Astrocyte of the spinal cord (primary cell): ENCODE measurements at regions not wholly inside any gene's neighbourhood (a gene's known extent, or its start where the extent isn't known, plus 50 kb on each side); places are given as distances from the start of the nearest gene placed in this dataset.

ENCODE experiments used
- DNase-seq: peaks from one replicate; pipeline ENCODE4 v3.0.0; 2011; ENCODE audit warnings: low read depth, low spot score
- H3K4me3 ChIP-seq: 2 replicates; pipeline ENCODE4 v1.5.1; 2011; ENCODE audit warnings: low read depth, mild to moderate bottlenecking, low read length, moderate library complexity
- CTCF ChIP-seq: IDR thresholded peaks from 2 replicates; pipeline ENCODE4 v1.5.1; 2012; ENCODE audit warnings: low read depth, mild to moderate bottlenecking, low read length, inconsistent platforms
- in situ Hi-C: cut with HindIII; loops from 2 replicates; pipeline ENCODE4 v1.10.0; 2017; ENCODE audit warnings: low sequenced_read_pairs

GRCh38 chr1:70627910-70628309 lies 216.8 kb downstream of the CTH start:
- in situ Hi-C loops = no loop called here
- H3K4me3 ChIP-seq = no peak overlapping the region
- no peak for DNase-seq
- no peak for TF ChIP-seq CTCF

- TF ChIP-seq CTCF = no peak
- H3K4me3 ChIP-seq = no peak overlapping the region
- DNase-seq = no peak
- in situ Hi-C loops = no loop called here
Measured at GRCh38 chr1:70628973-70629372, 217.9 kb downstream of the CTH start.

- DNase-seq = no peak
- no peak overlapping the region for H3K4me3 ChIP-seq
- no peak for TF ChIP-seq CTCF
- in situ Hi-C loops = no loop called here
Measured at GRCh38 chr1:70633004-70633403, 221.9 kb downstream of the CTH start.

- TF ChIP-seq CTCF = no peak
- in situ Hi-C loops = no loop called here
- no peak for DNase-seq
- no peak overlapping the region for H3K4me3 ChIP-seq
Measured at GRCh38 chr1:70635868-70636267, 224.8 kb downstream of the CTH start.

GRCh38 chr1:70641868-70642267 lies 230.8 kb downstream of the CTH start:
- no peak for TF ChIP-seq CTCF
- no peak overlapping the region for H3K4me3 ChIP-seq
- no peak for DNase-seq
- in situ Hi-C loops = no loop called here

- TF ChIP-seq CTCF = no peak
- H3K4me3 ChIP-seq = no peak overlapping the region
- DNase-seq = no peak
- in situ Hi-C loops = no loop called here
Measured at GRCh38 chr1:70656361-70656760, 245.3 kb downstream of the CTH start.

GRCh38 chr1:70659891-70660290 lies 248.8 kb downstream of the CTH start:
- DNase-seq = no peak
- no peak for TF ChIP-seq CTCF
- in situ Hi-C loops = no loop called here
- no peak overlapping the region for H3K4me3 ChIP-seq
